ENCODE measurements at regions not wholly inside any gene's neighbourhood (a gene's known extent, or its start where the extent isn't known, plus 50 kb on each side); places are given as distances from the start of the nearest gene placed in this dataset.

GRCh38 chr10:36494371-36494770 is 631.0 kb upstream of the ANKRD30A start:
- TF ChIP-seq, protein P1, sequence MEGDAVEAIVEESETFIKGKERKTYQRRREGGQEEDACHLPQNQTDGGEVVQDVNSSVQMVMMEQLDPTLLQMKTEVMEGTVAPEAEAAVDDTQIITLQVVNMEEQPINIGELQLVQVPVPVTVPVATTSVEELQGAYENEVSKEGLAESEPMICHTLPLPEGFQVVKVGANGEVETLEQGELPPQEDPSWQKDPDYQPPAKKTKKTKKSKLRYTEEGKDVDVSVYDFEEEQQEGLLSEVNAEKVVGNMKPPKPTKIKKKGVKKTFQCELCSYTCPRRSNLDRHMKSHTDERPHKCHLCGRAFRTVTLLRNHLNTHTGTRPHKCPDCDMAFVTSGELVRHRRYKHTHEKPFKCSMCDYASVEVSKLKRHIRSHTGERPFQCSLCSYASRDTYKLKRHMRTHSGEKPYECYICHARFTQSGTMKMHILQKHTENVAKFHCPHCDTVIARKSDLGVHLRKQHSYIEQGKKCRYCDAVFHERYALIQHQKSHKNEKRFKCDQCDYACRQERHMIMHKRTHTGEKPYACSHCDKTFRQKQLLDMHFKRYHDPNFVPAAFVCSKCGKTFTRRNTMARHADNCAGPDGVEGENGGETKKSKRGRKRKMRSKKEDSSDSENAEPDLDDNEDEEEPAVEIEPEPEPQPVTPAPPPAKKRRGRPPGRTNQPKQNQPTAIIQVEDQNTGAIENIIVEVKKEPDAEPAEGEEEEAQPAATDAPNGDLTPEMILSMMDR (IDR thresholded peaks at IDR 0.05; ENCODE audit: insufficient read depth, low read length, poor library complexity, severe bottlenecking): no peak
- no peaks in the 10 kb centered on the region for H3K27me3 ChIP-seq (ENCODE audit: control insufficient read depth, insufficient read depth, low read length)
- no peak overlapping the region for H3K4me3 ChIP-seq (ENCODE audit: low read depth, low read length)
- H3K36me3 ChIP-seq (ENCODE audit: control insufficient read depth, insufficient read depth, low read length): no peaks in the 10 kb centered on the region
- no peak for DNase-seq (ENCODE audit: low read depth)

DNA sequence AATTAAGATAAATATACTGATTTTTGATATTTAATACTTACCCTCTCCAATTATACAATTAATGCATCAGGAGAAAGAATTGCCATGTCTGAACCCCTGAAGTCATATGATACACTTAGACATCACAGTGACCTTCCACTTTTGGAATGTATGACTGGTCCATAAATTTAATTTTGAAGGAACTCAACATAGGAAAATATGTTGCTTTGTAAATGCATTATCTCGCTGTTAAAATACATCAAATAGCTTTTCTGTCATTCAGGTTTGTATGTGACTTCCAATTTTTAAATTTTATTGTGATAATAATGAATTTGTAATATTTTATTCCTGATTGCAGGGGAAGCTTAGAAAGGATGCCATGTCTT is 631.9 kb upstream of the ANKRD30A start:
- H3K27me3 ChIP-seq (ENCODE audit: control insufficient read depth, insufficient read depth, low read length): no peaks in the 10 kb centered on the region
- no peak for DNase-seq (ENCODE audit: low read depth)
- TF ChIP-seq, protein P1 (IDR thresholded peaks at IDR 0.05; ENCODE audit: insufficient read depth, low read length, poor library complexity, severe bottlenecking): no peak
- H3K4me3 ChIP-seq (ENCODE audit: low read depth, low read length): no peak overlapping the region
- no peaks in the 10 kb centered on the region for H3K36me3 ChIP-seq (ENCODE audit: control insufficient read depth, insufficient read depth, low read length)

GRCh38 chr10:36492590-36493515 is 632.5 kb upstream of the ANKRD30A start:
- no peak overlapping the region for H3K4me3 ChIP-seq (ENCODE audit: low read depth, low read length)
- TF ChIP-seq, protein P1 (IDR thresholded peaks at IDR 0.05; ENCODE audit: insufficient read depth, low read length, poor library complexity, severe bottlenecking): no peak
- no peaks in the 10 kb centered on the region for H3K27me3 ChIP-seq (ENCODE audit: control insufficient read depth, insufficient read depth, low read length)
- no peak for DNase-seq (ENCODE audit: low read depth)
- H3K36me3 ChIP-seq (ENCODE audit: control insufficient read depth, insufficient read depth, low read length): no peaks in the 10 kb centered on the region

- H3K27me3 ChIP-seq (ENCODE audit: control insufficient read depth, insufficient read depth, low read length): no peaks in the 10 kb centered on the region
- TF ChIP-seq, protein P1 (IDR thresholded peaks at IDR 0.05; ENCODE audit: insufficient read depth, low read length, poor library complexity, severe bottlenecking): no peak
- no peak overlapping the region for H3K4me3 ChIP-seq (ENCODE audit: low read depth, low read length)
- H3K36me3 ChIP-seq (ENCODE audit: control insufficient read depth, insufficient read depth, low read length): no peaks in the 10 kb centered on the region
- no peak for DNase-seq (ENCODE audit: low read depth)
Measured at GRCh38 chr10:36491926-36492325, 633.5 kb upstream of the ANKRD30A start.

DNA sequence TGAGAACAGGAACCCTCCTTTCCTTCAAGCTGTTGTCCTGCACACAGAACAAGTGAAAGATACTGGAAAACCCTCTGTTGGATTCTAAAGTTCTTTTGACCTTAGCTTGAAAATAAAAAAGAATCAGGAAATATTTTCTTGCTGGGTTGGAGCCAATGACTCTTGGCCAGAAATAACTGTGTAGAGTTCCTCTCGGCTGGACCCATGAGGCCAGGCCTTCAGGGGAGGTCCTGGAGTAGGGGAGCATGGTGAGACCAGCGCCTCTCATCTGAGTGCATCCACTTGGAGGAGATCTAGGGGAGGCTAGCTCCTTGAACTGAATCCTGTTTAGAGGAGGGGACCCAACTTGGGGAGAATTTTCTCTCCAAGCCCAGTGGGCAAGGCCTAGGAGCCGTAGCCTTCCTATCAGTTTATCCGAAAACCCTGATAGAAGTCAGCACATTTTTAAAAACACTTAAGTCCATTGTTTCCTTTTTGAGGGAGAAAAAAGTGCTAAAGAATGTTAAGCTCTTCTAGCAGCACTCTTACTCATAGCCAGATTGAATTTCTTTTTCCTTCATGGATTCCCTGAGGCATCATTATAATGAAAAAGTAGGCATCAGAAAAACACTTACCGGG is 635.7 kb upstream of the ANKRD30A start:
- TF ChIP-seq, protein P1 (IDR thresholded peaks at IDR 0.05; ENCODE audit: insufficient read depth, low read length, poor library complexity, severe bottlenecking): no peak

More for the DNA sequence above, 635.7 kb upstream of the ANKRD30A start:
- no peak for DNase-seq (ENCODE audit: low read depth)
- no peaks in the 10 kb centered on the region for H3K36me3 ChIP-seq (ENCODE audit: control insufficient read depth, insufficient read depth, low read length)
- H3K4me3 ChIP-seq (ENCODE audit: low read depth, low read length): no peak overlapping the region
- H3K27me3 ChIP-seq (ENCODE audit: control insufficient read depth, insufficient read depth, low read length): no peaks in the 10 kb centered on the region

Data from kidney epithelial cell (primary cell).